Mesothelial cell of epicardium (in vitro differentiated cells): ENCODE measurements at regions not wholly inside any gene's neighbourhood (a gene's known extent, or its start where the extent isn't known, plus 50 kb on each side); places are given as distances from the start of the nearest gene placed in this dataset.
A peak's percentile ranks its signal among the peaks of the same experiment; 100 is the strongest.

ENCODE experiments used
- DNase-seq, 2 experiments: peaks; one replicate each; pipeline ENCODE4 v3.0.0; 2021; ENCODE audit warnings: low spot score in 2 of 2; ENCODE audit not compliant: unreplicated experiment in 2 of 2
- H3K27ac Mint-ChIP-seq: 2 replicates; pipeline ENCODE4 v1.8.0; 2021; ENCODE audit warnings: mixed read lengths
- H3K27me3 Mint-ChIP-seq: 2 replicates; pipeline ENCODE4 v1.8.0; 2021; ENCODE audit warnings: low read depth, mixed read lengths
- H3K36me3 Mint-ChIP-seq: 2 replicates; pipeline ENCODE4 v1.8.0; 2021; ENCODE audit warnings: mixed read lengths
- H3K4me1 Mint-ChIP-seq: 2 replicates; pipeline ENCODE4 v1.8.0; 2021; ENCODE audit warnings: mixed read lengths
- H3K4me3 Mint-ChIP-seq: 2 replicates; pipeline ENCODE4 v1.8.0; 2021; ENCODE audit warnings: mild to moderate bottlenecking, moderate library complexity, mixed read lengths
- H3K9me3 Mint-ChIP-seq: 2 replicates; pipeline ENCODE4 v1.8.0; 2021; ENCODE audit warnings: mixed read lengths
- CTCF ChIP-seq: fragments of 200-600 bp; sonication (generic); IDR thresholded peaks from one replicate; pipeline ENCODE4 v1.5.0; 2021; ENCODE audit warnings: antibody characterized with exemption; ENCODE audit not compliant: unreplicated experiment

GRCh38 chr13:111469916-111470506, 149.6 kb downstream of the TEX29 start:
- Mint-ChIP-seq H3K27me3 (peaks cover 54% of the 10 kb centered on the region), H3K36me3 (no peaks in the 10 kb centered on the region), H3K4me1 (no peaks in the 10 kb centered on the region), H3K4me3 (no peak overlapping the region), H3K27ac (no peak overlapping the region), H3K9me3 (no peaks in the 10 kb centered on the region)
- no peak for TF ChIP-seq CTCF
- DNase-seq = peak in 1 of 2 experiments; percentile 21

GRCh38 chr13:111470933-111471332, 150.5 kb downstream of the TEX29 start:
- H3K4me1 Mint-ChIP-seq = no peaks in the 10 kb centered on the region

DNA sequence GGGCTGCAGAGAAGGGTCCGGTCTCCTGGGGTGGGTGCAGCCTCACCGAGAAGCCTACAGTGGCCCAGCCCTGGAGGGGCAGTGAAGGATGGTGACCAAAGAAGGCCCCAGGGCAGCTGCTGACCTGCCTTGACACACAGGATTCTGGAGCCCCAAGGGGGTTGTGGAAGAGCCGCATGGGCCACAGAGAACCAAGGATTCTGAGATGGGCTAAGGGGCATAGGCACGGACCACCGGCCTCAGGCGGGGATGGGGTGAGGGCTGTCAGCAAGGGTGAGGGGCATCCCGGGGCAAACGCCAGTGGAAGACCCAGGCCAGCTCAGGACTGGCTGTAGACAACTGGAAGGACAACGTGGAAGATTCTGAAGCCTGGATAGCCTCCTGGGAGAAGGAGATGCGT, 151.6 kb downstream of the TEX29 start:
- H3K9me3 Mint-ChIP-seq = no peaks in the 10 kb centered on the region
- DNase-seq = peak in 1 of 2 experiments; percentile 26
- no peak overlapping the region for H3K27ac Mint-ChIP-seq
- H3K4me3 Mint-ChIP-seq = no peak overlapping the region
- no peaks in the 10 kb centered on the region for H3K36me3 Mint-ChIP-seq
- peaks cover 40% of the 10 kb centered on the region for H3K27me3 Mint-ChIP-seq
- no peak for TF ChIP-seq CTCF
- H3K4me1 Mint-ChIP-seq = no peaks in the 10 kb centered on the region

More at GRCh38 chr13:111470933-111471332, 150.5 kb downstream of the TEX29 start:
- Mint-ChIP-seq H3K36me3 (no peaks in the 10 kb centered on the region), H3K27me3 (peaks cover 49% of the 10 kb centered on the region), H3K4me3 (no peak overlapping the region), H3K27ac (no peak overlapping the region), H3K9me3 (no peaks in the 10 kb centered on the region)
- no peak for TF ChIP-seq CTCF
- no peak for DNase-seq

DNA sequence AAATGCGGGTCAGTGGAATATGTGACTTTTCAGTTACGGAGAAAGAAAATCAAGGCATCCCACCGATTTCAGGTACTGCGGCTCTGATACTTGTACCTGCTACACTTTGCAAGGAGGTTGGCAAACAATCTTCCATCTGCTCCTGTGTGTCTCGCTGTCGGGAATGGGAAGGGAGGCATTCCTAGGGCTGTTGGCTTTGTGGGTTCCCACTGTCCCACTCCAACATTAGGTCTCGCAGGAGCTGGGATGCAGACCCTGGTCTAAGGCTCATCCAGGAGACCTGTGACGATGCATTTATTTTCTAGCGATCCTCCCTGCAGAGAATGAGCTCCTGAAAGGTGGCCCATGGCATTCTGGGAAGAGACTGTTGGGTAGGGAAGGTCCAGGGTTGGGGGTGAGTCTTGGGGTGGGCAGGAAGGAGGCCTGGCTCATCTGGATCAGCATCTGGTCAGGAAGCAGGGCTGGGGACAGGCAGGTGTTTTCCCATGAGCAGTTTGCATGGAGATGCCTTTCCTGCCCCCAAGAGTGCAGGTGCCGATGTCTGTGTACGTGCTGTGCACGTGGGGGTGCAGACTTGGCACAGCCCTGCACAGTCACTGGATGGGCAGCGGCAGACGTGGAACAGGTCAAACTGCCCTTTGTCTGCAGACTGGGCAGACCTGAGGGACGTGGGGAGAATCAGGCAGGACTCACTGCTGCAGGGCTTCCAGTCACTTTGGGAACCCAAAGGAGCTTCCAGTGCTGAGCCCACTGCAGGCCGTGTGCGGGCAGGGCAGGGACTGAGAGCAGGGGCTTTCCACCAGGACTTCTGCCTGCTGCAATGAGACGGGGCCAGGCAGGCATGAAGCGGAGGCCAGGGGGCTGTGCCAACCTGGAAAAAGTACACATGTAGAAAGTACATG, 152.4 kb downstream of the TEX29 start:
- Mint-ChIP-seq H3K4me1 (no peaks in the 10 kb centered on the region), H3K4me3 (no peak overlapping the region), H3K27ac (no peak overlapping the region), H3K36me3 (no peaks in the 10 kb centered on the region), H3K27me3 (peaks cover 33% of the 10 kb centered on the region), H3K9me3 (no peaks in the 10 kb centered on the region)
- DNase-seq = peak in 1 of 2 experiments; percentile 24
- TF ChIP-seq CTCF = no peak

DNA sequence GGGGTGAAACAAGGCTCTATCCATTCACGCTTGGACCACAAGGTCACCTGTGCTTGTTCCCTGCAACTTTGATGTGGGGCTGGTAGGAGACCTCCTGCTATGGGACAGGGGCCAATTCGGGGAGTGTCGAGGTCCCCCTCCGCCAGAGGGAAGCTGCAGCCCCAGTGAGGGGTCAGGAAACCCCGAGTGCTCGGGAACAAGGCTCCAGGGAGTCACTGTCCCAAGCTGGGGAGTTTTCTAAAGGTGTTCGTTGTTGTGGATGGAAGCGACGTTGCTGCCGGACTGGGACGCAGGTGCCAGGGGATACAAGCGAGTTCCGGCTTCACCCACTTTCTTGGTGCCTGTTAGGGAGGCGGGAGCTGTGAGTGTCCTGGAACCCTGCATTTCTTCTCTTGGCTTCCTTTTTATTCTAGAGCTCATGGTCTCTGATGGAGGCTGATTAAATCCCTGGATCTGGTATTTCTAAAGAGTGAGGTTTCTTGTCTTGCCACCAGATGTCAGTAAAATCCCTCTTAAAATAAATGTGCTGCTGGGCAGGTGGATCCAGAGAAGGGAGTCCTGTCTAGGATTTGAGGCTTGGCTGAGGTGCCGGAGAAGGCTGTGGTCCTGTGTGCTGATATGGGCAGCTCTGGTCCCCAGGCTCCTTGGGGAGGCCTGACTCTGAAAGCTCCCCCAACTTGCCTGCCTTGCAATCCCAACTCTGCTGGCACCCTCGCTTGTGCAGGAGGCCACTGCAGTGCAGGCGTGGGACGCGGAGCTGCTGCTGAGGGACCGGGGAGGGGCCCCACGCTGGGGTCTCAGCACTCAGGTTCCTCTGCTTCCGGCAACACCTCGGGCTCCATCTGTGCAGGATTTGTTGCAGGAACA, 153.9 kb downstream of the TEX29 start:
- Mint-ChIP-seq H3K36me3 (no peaks in the 10 kb centered on the region), H3K9me3 (no peaks in the 10 kb centered on the region)

More for the DNA sequence above, 153.9 kb downstream of the TEX29 start:
- no peaks in the 10 kb centered on the region for H3K4me1 Mint-ChIP-seq
- peak; percentile 75 for TF ChIP-seq CTCF
- peaks cover 33% of the 10 kb centered on the region for H3K27me3 Mint-ChIP-seq
- no peak overlapping the region for H3K4me3 Mint-ChIP-seq
- H3K27ac Mint-ChIP-seq = no peak overlapping the region
- DNase-seq = peak in 1 of 2 experiments; percentile 36
